MCF 10A (cell line): ENCODE measurements at regions not wholly inside any gene's neighbourhood (a gene's known extent, or its start where the extent isn't known, plus 50 kb on each side); places are given as distances from the start of the nearest gene placed in this dataset.
"Not testable (repeated sequence)": the region's sequence is repeated elsewhere in the genome, so short reads cannot be mapped to it uniquely, and the experiment has no call there.

Experiments used
- BruUV-seq: library from RNA; stranded (reverse); fragments of 400-500 nt; replicated peaks from 2 replicates; lab custom pipeline; 2021; lab: Mats Ljungman, UMichigan
- CTCF ChIA-PET: fragments of 300-600 bp; sonication (Branson Sonifier 250); formaldehyde crosslinking; extraction: SDS; loops from one replicate; lab custom pipeline; 2021; ENCODE audit warnings: antibody characterized with exemption, inconsistent platforms; lab: Yijun Ruan, JAX
- POLR2A ChIA-PET: fragments of 300-600, 350-650 bp; sonication (Branson Sonifier 250); formaldehyde crosslinking; extraction: SDS; loops from one replicate; lab custom pipeline; 2020; ENCODE audit warnings: antibody characterized with exemption, inconsistent platforms; lab: Yijun Ruan, JAX
- DNase-seq: peaks from one replicate; pipeline ENCODE4 v3.0.0-alpha.2; 2018; ENCODE audit not compliant: unreplicated experiment
- H3K27ac Mint-ChIP-seq: one replicate; pipeline ENCODE4 v1.8.0; 2022; ENCODE audit warnings: mild to moderate bottlenecking, low read depth, mixed read lengths; ENCODE audit not compliant: unreplicated experiment
- H3K27me3 Mint-ChIP-seq: one replicate; pipeline ENCODE4 v1.8.0; 2022; ENCODE audit warnings: mixed read lengths; ENCODE audit not compliant: insufficient read depth, unreplicated experiment
- H3K36me3 Mint-ChIP-seq: one replicate; pipeline ENCODE4 v1.8.0; 2022; ENCODE audit warnings: mild to moderate bottlenecking, moderate library complexity, mixed read lengths; ENCODE audit not compliant: insufficient read depth, unreplicated experiment
- H3K4me1 Mint-ChIP-seq: one replicate; pipeline ENCODE4 v1.8.0; 2022; ENCODE audit warnings: mixed read lengths; ENCODE audit not compliant: insufficient read depth, unreplicated experiment
- H3K4me3 Mint-ChIP-seq: one replicate; pipeline ENCODE4 v1.8.0; 2022; ENCODE audit warnings: mild to moderate bottlenecking, moderate library complexity, mixed read lengths; ENCODE audit not compliant: unreplicated experiment
- H3K9me3 Mint-ChIP-seq: one replicate; pipeline ENCODE4 v1.8.0; 2022; ENCODE audit warnings: mixed read lengths; ENCODE audit not compliant: unreplicated experiment
- CTCF ChIP-seq: fragments of 200-600 bp; IDR thresholded peaks from one replicate; pipeline ENCODE4 v1.8.0; 2022; ENCODE audit warnings: antibody characterized with exemption, mild to moderate bottlenecking; ENCODE audit not compliant: unreplicated experiment
- intact Hi-C: fragments of 100-400 bp; cut with micrococcal nuclease; formaldehyde crosslinking; loops from 2 replicates; pipeline ENCODE4 v1.14.1; 2022

GRCh38 chr11:114955923-114956322, 277.6 kb downstream of the NXPE2 start:
- no peak for TF ChIP-seq CTCF

GRCh38 chr11:114956566-114956965, 278.2 kb downstream of the NXPE2 start:
- TF ChIP-seq CTCF: no peak
- Mint-ChIP-seq H3K4me3 (no peak overlapping the region), H3K27me3 (peaks cover 14% of the 10 kb centered on the region), H3K36me3 (no peaks in the 10 kb centered on the region), H3K27ac (no peak overlapping the region), H3K9me3 (no peaks in the 10 kb centered on the region), H3K4me1 (no peaks in the 10 kb centered on the region)
- intact Hi-C loops: no loop called here
- no peak for DNase-seq
- ChIA-PET CTCF (interaction anchor here (0.6 to 1.0 kb wide), 2 partner anchors 31 to 216 kb away, joined by 3 read pairs; no protein-coding TSS in a partner anchor), POLR2A (no interaction called here)
- BruUV-seq: no TSS peak

More at GRCh38 chr11:114955923-114956322, 277.6 kb downstream of the NXPE2 start:
- Mint-ChIP-seq H3K27me3 (peaks cover 14% of the 10 kb centered on the region), H3K4me3 (no peak overlapping the region), H3K36me3 (no peaks in the 10 kb centered on the region), H3K4me1 (no peaks in the 10 kb centered on the region), H3K9me3 (no peaks in the 10 kb centered on the region), H3K27ac (no peak overlapping the region)
- BruUV-seq: no TSS peak
- DNase-seq: no peak
- POLR2A ChIA-PET: no interaction called here
- intact Hi-C loops: no loop called here
- CTCF ChIA-PET: interaction anchor here (1.0 kb wide), 1 partner anchor 30 kb away, joined by 3 read pairs; no protein-coding TSS in a partner anchor

- TF ChIP-seq CTCF: no peak
- H3K27ac Mint-ChIP-seq: no peak overlapping the region
- intact Hi-C loops: no loop called here
- H3K4me3 Mint-ChIP-seq: no peak overlapping the region
- no peaks in the 10 kb centered on the region for H3K36me3 Mint-ChIP-seq
- CTCF ChIA-PET: no interaction called here
- POLR2A ChIA-PET: no interaction called here
- no peak for DNase-seq
- no peaks in the 10 kb centered on the region for H3K9me3 Mint-ChIP-seq
- BruUV-seq: no TSS peak
- no peaks in the 10 kb centered on the region for H3K4me1 Mint-ChIP-seq
- H3K27me3 Mint-ChIP-seq: peaks cover 33% of the 10 kb centered on the region
Observed at GRCh38 chr11:114959953-114960505, 281.7 kb downstream of the NXPE2 start.

- H3K4me3 Mint-ChIP-seq, BruUV-seq, DNase-seq, intact Hi-C loops, H3K36me3 Mint-ChIP-seq, POLR2A ChIA-PET, H3K4me1 Mint-ChIP-seq, H3K27ac Mint-ChIP-seq, H3K9me3 Mint-ChIP-seq, CTCF ChIA-PET: not testable (repeated sequence)
- H3K27me3 Mint-ChIP-seq: peaks cover 33% of the 10 kb centered on the region
Observed at GRCh38 chr11:114960819-114961218, 282.5 kb downstream of the NXPE2 start.
